ENCODE measurements at regions not wholly inside any gene's neighbourhood (a gene's known extent, or its start where the extent isn't known, plus 50 kb on each side); places are given as distances from the start of the nearest gene placed in this dataset.
"Not testable (repeated sequence)": the region's sequence is repeated elsewhere in the genome, so short reads cannot be mapped to it uniquely, and the experiment has no call there.

- no peak for DNase-seq (ENCODE audit: low read depth in 2 of 2)
These were observed 943.6 kb downstream of the KCNT2 start for GRCh38 chr1:195664628-195665027.

- no peak for DNase-seq (ENCODE audit: low read depth in 2 of 2)
These were observed 944.5 kb downstream of the KCNT2 start for GRCh38 chr1:195663549-195664280.

DNA sequence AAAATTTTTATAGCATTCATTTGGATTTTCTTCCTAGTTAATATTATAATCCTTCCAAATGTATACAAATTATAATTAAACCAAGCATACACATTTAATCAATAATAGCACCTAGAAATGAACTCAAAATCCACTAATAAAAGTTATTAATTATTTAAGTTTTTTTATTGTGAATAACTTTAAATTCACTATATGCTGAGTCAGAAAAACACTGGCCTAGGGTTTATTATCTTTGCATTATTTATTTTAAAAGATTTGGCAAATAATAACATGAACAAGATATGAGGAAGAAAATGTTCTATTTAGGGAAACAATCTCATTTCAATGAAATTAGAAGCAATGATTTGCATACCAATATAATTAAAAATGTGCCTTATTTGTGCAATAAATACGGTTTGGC lies 951.5 kb downstream of the KCNT2 start:
- no peak for DNase-seq (ENCODE audit: low read depth in 2 of 2)

GRCh38 chr1:195648875-195649274 lies 959.4 kb downstream of the KCNT2 start:
- DNase-seq (ENCODE audit: low read depth in 2 of 2), result not testable (repeated sequence)

GRCh38 chr1:195637539-195637938 lies 970.7 kb downstream of the KCNT2 start:
- no peak for DNase-seq (ENCODE audit: low read depth in 2 of 2)

DNA sequence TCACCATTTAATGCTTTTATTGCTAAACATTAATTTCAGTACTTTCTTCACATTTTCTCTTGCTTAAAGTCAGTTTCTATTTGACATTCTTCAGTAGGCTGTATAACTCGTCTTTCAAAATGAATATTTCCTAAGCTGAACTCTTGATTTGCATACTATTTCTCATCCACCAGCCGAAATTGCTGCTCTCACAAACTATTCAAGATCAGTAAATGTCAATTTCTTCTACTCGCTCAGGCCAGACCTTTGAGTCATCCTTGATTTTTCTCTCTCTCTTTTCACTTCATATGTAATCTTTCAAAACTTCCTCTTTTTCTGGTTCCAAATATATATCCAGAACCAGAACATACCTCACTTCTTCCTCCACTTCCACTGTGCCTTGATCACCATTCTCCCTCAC lies 990.0 kb downstream of the KCNT2 start:
- DNase-seq (ENCODE audit: low read depth in 2 of 2), result no peak

GRCh38 chr1:195617106-195617505 lies 991.1 kb downstream of the KCNT2 start:
- no peak for DNase-seq (ENCODE audit: low read depth in 2 of 2)

DNA sequence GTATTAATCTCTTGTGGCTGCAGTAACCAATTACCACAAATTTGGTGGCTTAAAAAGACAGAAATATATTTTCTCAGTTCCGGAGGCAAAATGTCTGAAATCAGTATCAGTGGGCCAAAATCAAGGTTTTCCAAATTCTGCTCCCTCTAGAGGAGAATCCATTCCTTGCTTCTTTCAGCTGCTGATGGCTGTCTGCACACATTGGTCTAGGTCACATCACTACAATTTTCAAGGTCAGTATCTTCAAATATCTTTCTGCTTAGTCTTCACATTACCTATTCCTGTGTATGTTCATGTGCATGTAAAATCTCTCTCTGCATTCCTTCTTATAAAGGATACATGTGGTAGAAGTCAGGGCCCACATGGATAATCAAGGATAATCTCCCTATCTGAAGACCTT lies 999.4 kb downstream of the KCNT2 start:
- DNase-seq (ENCODE audit: low read depth in 2 of 2), result no peak

DNA sequence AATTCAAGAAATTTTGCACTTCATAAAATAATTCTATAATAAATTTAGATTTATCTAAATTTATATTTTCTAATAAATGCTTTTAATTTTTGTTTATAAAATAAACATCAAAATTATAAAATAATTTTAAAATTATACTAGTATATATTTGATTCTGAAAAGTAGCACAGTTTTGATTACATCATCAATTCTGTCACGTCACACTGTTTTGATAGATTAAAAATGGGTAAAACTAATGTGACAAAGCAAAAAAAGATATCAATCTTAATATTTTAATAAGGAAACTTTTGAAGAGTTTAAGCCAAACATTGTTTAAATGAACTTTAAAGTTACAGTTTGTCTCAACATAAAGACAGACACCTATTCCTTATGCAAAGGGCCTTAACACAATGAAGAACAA lies 1001.8 kb downstream of the KCNT2 start:
- no peak for DNase-seq (ENCODE audit: low read depth in 2 of 2)

- DNase-seq (ENCODE audit: low read depth in 2 of 2), result no peak
These were observed 1004.0 kb downstream of the KCNT2 start for GRCh38 chr1:195604287-195604686.

- DNase-seq (ENCODE audit: low read depth in 2 of 2), result no peak
These were observed 1010.3 kb downstream of the KCNT2 start for GRCh38 chr1:195597891-195598290.

DNA sequence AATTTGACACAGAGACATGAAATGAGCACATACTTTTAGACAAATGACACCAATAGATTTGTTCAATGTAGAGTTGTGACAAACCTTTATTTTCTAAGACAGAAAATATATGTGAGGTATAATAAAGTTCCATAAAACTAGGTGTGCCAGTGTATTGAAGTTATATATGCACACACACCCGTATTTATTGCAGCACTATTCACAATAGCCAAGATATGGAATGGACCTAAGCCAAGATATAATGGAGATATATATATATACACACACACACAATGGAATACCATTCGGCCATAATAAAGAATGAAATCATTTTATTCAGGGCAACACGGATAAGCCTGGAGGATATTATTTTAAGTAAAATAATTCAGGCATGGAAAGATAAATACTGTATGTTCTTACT lies 1013.5 kb downstream of the KCNT2 start:
- DNase-seq (ENCODE audit: low read depth in 2 of 2), result no peak

DNA sequence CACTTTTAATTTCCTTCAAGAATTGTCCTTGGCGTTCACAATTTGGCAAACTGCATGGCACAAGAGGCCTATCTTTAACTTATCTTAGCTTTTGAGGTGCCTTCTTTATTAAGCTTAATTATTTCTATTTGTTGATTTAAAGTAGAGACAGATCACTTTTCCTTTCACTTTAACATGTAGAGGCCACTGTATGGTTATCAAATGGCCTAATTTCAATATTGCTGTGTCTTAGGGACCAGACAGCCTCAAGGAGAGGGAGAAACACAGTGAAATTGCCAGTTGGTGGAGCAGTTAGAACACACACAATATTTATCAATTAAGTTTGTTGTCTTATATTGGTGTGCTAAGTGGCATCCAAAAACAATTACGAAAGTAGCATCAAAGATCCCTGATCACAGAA lies 1013.9 kb downstream of the KCNT2 start:
- no peak for DNase-seq (ENCODE audit: low read depth in 2 of 2)

- no peak for DNase-seq (ENCODE audit: low read depth in 2 of 2)
These were observed 1016.1 kb downstream of the KCNT2 start for GRCh38 chr1:195591917-195592672.

DNA sequence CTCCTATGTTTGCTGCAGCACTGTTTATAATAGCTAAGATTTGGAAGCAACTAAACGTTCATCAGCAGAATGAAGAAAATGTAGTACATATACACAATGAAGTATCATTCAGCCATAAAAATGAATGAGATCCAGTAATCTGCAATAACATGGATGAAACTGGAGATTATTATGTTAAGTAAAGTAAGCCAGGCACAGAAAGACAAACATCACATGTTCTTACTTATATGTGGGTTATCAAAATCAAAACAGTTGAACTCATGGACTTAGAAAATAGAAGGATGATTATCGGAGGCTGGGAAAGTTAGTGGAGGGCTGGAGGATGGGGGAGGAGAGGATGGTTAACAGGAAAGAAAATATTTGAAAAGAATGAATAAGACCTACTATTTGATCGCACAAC lies 1017.6 kb downstream of the KCNT2 start:
- DNase-seq (ENCODE audit: low read depth in 2 of 2), result no peak

- no peak for DNase-seq (ENCODE audit: low read depth in 2 of 2)
These were observed 1023.2 kb downstream of the KCNT2 start for GRCh38 chr1:195584870-195585624.

- DNase-seq (ENCODE audit: low read depth in 2 of 2), result no peak
These were observed 1027.3 kb downstream of the KCNT2 start for GRCh38 chr1:195580988-195581387.

GRCh38 chr1:195577748-195578147 lies 1030.5 kb downstream of the KCNT2 start:
- DNase-seq (ENCODE audit: low read depth in 2 of 2), result no peak

DNA sequence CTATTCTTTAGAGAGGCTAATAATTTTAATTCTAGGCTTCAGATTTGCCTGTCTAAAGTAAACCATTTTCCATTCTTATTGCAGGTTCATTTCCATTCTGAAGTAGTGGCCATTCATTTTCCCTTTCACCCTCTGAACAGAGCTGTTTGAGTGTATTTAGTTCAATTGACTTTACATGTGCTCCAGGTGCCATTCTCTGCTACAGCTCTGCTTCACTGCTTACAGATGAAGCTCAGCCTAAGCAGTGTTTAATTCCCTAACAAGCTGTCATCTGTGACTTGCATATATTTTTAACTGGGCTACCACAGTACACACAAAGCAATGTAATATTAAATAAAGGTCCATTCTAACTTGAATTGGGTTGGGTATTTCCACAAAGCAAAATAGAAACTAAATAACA lies 1031.6 kb downstream of the KCNT2 start:
- no peak for DNase-seq (ENCODE audit: low read depth in 2 of 2)

- no peak for DNase-seq (ENCODE audit: low read depth in 2 of 2)
These were observed 1033.7 kb downstream of the KCNT2 start for GRCh38 chr1:195574511-195574910.

GRCh38 chr1:195569934-195570333 lies 1038.3 kb downstream of the KCNT2 start:
- no peak for DNase-seq (ENCODE audit: low read depth in 2 of 2)

DNA sequence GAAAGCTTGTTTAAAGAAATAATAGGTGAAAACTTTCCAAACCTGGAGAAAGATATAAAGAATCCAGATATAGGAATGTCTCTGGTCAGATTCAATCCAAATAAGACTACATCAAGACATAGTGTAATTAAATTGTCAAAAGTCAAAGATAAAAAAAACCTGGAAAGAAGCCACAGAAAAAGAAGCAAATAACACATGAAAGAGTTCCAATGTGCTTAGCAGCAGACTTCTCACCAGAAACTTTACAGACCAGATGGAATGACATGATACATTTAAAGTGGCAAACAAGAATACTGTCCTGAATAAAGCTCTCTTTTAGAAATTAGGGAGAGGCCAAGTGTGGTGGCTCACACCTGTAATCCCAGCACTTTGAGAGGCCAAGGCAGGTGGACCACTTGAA lies 1039.9 kb downstream of the KCNT2 start:
- no peak for DNase-seq (ENCODE audit: low read depth in 2 of 2)

DNA sequence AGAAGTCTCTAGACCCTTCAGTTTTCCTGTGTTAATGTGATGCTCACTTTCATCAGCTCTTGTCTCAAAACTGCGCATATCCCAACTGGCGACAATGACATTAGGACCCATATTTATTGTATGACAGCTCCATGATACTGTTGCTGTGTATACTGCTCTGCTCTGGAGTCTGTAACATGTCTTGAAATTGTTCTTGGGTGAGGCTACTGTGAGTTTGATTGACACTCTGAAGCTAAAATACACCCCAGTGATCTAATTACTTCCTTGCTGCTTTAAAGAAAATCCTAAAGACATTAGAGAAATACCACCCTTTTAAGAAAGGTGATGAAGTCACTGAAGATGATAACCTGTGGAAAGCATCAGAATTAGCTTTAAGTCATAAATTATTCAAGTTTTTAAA lies 1046.2 kb downstream of the KCNT2 start:
- DNase-seq (ENCODE audit: low read depth in 2 of 2), result no peak
